Activated B cell treated with CpG ODN at 0.5 μM for 24 hours (primary cell): ENCODE measurements at regions not wholly inside any gene's neighbourhood (a gene's known extent, or its start where the extent isn't known, plus 50 kb on each side); places are given as distances from the start of the nearest gene placed in this dataset.

ENCODE experiments used
- ATAC-seq: fragments of 200-7000 bp; cut with Tn5 transposase; one replicate; pipeline ENCODE4 v1.10.0; 2021; ENCODE audit warnings: low read depth, mild to moderate bottlenecking, moderate library complexity
- CTCF ChIA-PET: fragments of 350-600 bp; sonication (Branson Sonifier 250); formaldehyde crosslinking; loops from one replicate; lab custom pipeline; 2021; ENCODE audit warnings: antibody characterized with exemption; lab: Charles Lee
- POLR2A ChIA-PET: fragments of 350-600 bp; sonication (Branson Sonifier 250); formaldehyde crosslinking; loops from one replicate; lab custom pipeline; 2021; ENCODE audit warnings: antibody characterized with exemption; lab: Charles Lee
- DNase-seq: peaks from one replicate; pipeline ENCODE4 v3.0.0; 2022
- H3K27ac Mint-ChIP-seq: one replicate; pipeline ENCODE4 v1.8.0; 2020; ENCODE audit warnings: mixed read lengths
- H3K27me3 Mint-ChIP-seq: one replicate; pipeline ENCODE4 v1.8.0; 2021; ENCODE audit warnings: mixed read lengths
- H3K36me3 Mint-ChIP-seq: one replicate; pipeline ENCODE4 v1.8.0; 2021; ENCODE audit warnings: low read depth, mixed read lengths
- H3K4me1 Mint-ChIP-seq: one replicate; pipeline ENCODE4 v1.8.0; 2021; ENCODE audit warnings: mixed read lengths
- H3K4me3 Mint-ChIP-seq: one replicate; pipeline ENCODE4 v1.8.0; 2020; ENCODE audit warnings: mild to moderate bottlenecking, mixed read lengths
- H3K9me3 Mint-ChIP-seq: one replicate; pipeline ENCODE4 v1.8.0; 2020; ENCODE audit warnings: mixed read lengths
- intact Hi-C: fragments of 100-400 bp; cut with micrococcal nuclease; formaldehyde crosslinking; loops from one replicate; pipeline ENCODE4 v1.15.1; 2024
- TF ChIP-seq, protein P1 (sequence below): fragments of 200-600 bp; IDR thresholded peaks from one replicate; pipeline ENCODE4 v1.8.0; 2022; ENCODE audit warnings: antibody characterized with exemption, mild to moderate bottlenecking

DNA sequence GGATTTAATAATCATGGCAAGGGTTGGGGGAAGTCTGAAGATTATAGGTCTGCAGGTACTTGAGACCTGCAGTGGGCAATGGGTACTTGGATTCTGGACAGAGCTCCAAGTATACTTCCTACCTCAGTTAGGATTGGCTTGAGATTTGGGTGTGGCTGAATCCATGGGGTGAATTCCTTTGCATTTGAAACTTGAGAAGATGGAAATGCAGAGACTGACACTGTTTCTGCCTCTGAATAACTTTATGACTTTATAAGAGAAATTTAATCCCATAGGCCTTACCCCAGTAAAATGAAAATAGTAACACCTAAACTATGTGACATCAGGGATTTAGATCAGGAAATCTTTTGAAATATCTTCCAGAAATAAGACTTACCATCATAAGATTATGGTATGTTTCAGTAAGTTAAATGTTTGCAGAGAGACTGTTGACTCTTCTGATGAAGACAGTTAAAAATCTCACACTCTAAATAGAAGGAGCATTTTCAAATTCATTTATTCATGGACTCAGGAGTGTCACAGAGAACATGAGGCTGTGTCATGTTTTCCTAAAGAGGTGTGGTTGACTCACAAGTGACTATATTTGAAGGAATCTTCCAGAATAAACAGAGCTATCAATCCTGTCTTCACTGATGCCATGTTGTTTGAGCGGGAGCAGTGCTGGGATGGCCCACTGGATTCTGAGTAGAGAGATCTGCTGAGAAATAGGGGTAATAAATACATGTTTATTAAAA lies 513.5 kb upstream of the NR3C2 start:
- intact Hi-C loops: no loop called here
- no peaks in the 10 kb centered on the region for H3K27me3 Mint-ChIP-seq
- TF ChIP-seq, protein P1, sequence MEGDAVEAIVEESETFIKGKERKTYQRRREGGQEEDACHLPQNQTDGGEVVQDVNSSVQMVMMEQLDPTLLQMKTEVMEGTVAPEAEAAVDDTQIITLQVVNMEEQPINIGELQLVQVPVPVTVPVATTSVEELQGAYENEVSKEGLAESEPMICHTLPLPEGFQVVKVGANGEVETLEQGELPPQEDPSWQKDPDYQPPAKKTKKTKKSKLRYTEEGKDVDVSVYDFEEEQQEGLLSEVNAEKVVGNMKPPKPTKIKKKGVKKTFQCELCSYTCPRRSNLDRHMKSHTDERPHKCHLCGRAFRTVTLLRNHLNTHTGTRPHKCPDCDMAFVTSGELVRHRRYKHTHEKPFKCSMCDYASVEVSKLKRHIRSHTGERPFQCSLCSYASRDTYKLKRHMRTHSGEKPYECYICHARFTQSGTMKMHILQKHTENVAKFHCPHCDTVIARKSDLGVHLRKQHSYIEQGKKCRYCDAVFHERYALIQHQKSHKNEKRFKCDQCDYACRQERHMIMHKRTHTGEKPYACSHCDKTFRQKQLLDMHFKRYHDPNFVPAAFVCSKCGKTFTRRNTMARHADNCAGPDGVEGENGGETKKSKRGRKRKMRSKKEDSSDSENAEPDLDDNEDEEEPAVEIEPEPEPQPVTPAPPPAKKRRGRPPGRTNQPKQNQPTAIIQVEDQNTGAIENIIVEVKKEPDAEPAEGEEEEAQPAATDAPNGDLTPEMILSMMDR: no peak
- no peak for ATAC-seq
- ChIA-PET POLR2A (no interaction called here), CTCF (no interaction called here)
- DNase-seq: no peak
- no peaks in the 10 kb centered on the region for H3K36me3 Mint-ChIP-seq
- H3K4me1 Mint-ChIP-seq: no peaks in the 10 kb centered on the region
- H3K4me3 Mint-ChIP-seq: no peak overlapping the region
- H3K27ac Mint-ChIP-seq: no peak overlapping the region
- no peaks in the 10 kb centered on the region for H3K9me3 Mint-ChIP-seq

DNA sequence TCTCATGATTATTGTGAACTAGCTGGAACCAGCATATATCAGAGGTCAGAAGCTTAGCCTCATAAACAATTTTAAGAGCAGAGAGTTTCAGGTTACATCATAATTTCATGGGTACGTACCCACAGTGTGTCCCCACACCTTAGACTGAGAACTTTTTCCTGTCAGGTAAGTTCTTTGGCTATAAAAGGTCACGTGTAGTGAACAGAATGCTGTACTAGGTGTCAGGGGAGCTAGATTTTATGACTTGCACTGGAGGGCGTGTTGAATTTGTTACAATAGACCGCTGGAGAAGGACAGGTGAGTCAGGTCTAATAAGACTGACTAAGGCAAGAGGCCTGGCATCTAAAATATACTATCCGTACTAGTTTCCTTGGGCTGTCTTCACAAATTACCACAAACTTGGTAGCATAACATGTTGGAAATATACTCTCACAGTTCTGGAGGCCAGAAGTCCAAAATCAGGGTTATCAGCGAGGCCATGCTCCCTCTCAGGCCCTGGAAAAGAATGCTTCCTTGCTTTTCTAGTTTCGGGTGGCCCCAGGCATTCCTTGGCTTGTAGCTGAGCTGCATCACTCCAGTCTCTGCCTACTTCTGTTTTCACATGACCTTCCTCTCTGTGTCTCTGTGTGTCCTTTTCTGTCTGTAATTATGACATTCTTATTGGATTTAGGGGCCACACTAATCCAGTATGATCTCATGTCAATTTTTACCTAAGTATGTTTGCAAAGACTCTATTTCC lies 512.0 kb upstream of the NR3C2 start:
- no peaks in the 10 kb centered on the region for H3K4me1 Mint-ChIP-seq
- intact Hi-C loops: no loop called here
- no peak overlapping the region for H3K27ac Mint-ChIP-seq
- no peaks in the 10 kb centered on the region for H3K36me3 Mint-ChIP-seq
- DNase-seq (no peak), ATAC-seq (no peak)
- H3K4me3 Mint-ChIP-seq: no peak overlapping the region
- TF ChIP-seq, protein P1: no peak
- CTCF ChIA-PET: no interaction called here
- POLR2A ChIA-PET: no interaction called here
- H3K27me3 Mint-ChIP-seq: no peaks in the 10 kb centered on the region
- H3K9me3 Mint-ChIP-seq: no peaks in the 10 kb centered on the region

DNA sequence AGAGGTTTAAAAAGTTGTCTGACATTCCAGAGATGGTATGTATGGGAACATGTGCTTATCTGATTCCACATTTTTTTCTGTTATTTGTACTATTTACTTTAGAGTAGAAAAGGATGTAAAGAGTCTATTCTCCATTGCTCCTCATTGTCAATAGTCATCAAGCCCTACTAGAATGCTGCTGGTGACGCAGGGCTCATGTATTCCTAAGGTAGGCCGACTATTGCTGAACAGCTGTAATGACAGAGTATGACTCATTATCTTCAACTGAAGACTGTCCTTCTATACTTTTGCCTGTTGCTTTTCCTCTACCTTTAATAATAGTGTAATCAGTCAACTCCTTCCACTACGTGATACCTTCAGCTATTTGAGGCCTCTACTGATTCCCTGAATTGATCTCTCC lies 509.1 kb upstream of the NR3C2 start:
- Mint-ChIP-seq H3K9me3 (peaks cover 4% of the 10 kb centered on the region), H3K4me1 (no peaks in the 10 kb centered on the region), H3K27me3 (no peaks in the 10 kb centered on the region), H3K4me3 (no peak overlapping the region), H3K36me3 (no peaks in the 10 kb centered on the region), H3K27ac (no peak overlapping the region)
- intact Hi-C loops: no loop called here
- DNase-seq (no peak), ATAC-seq (no peak)
- TF ChIP-seq, protein P1: no peak
- POLR2A ChIA-PET: no interaction called here
- CTCF ChIA-PET: no interaction called here

DNA sequence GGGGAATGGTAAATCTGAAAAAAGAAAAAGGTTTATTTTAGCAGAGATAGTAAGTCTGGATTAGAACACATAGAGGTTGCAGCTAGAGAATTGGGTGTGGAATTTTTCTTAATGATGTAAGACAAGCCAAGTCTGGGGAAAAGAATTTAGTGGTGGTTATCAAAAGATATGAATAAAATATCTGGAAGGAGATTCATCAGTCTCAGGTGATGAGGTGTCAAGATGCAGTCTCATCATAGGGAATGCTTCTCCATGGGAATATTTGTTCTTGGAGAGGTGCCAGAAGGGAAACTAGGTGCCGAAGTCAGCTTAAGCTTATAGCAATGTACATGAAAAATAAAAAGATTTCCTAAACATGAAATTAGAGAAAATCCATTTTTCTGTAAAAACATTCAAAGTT lies 504.1 kb upstream of the NR3C2 start:
- Mint-ChIP-seq H3K36me3 (no peaks in the 10 kb centered on the region), H3K9me3 (peaks cover 4% of the 10 kb centered on the region), H3K27me3 (no peaks in the 10 kb centered on the region), H3K4me1 (no peaks in the 10 kb centered on the region), H3K27ac (no peak overlapping the region), H3K4me3 (no peak overlapping the region)
- TF ChIP-seq, protein P1: no peak
- intact Hi-C loops: no loop called here
- DNase-seq (no peak), ATAC-seq (no peak)
- ChIA-PET POLR2A (no interaction called here), CTCF (no interaction called here)

DNA sequence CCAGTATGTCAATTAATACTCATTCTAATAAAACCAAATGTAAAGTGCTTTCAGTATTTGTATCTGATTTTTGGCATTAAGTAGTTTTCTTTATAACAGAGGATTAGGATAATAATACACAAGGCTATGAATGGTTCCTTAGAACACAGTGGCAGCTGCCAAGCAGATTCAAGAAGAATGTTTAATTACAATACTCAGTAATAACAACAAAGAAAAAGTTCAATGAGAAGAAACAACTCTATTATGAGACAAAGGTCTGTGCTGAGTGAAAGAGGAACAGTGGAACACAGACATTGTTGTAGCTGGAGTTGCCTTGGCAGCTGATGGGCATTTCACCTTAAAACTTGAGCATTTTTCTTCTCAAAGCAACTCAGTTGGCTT lies 502.6 kb upstream of the NR3C2 start:
- ChIA-PET POLR2A (no interaction called here), CTCF (no interaction called here)
- Mint-ChIP-seq H3K4me1 (no peaks in the 10 kb centered on the region), H3K9me3 (peaks cover 4% of the 10 kb centered on the region), H3K4me3 (no peak overlapping the region), H3K27me3 (no peaks in the 10 kb centered on the region), H3K27ac (no peak overlapping the region), H3K36me3 (no peaks in the 10 kb centered on the region)
- ATAC-seq (no peak), DNase-seq (no peak)
- TF ChIP-seq, protein P1: no peak
- intact Hi-C loops: no loop called here
